GM12873 (cell line): ENCODE measurements at regions not wholly inside any gene's neighbourhood (a gene's known extent, or its start where the extent isn't known, plus 50 kb on each side); places are given as distances from the start of the nearest gene placed in this dataset.

Experiments used
- CTCF ChIP-seq: IDR thresholded peaks from 2 replicates; pipeline ENCODE4 v1.5.1; 2012; ENCODE audit warnings: low read depth, mild to moderate bottlenecking, moderate library complexity, low read length, control low read depth; ENCODE audit not compliant: insufficient read depth; ENCODE audit errors: missing control alignments

GRCh38 chr2:58358026-58358425 is 116.9 kb upstream of the FANCL start:
- no peak for TF ChIP-seq CTCF

GRCh38 chr2:58357521-58357920 is 116.4 kb upstream of the FANCL start:
- no peak for TF ChIP-seq CTCF

- no peak for TF ChIP-seq CTCF
These were observed 113.1 kb upstream of the FANCL start for GRCh38 chr2:58354230-58354629.

GRCh38 chr2:58350484-58350883 is 109.4 kb upstream of the FANCL start:
- TF ChIP-seq CTCF: no peak

- no peak for TF ChIP-seq CTCF
These were observed 106.7 kb upstream of the FANCL start for GRCh38 chr2:58347810-58348209.

GRCh38 chr2:58341047-58341446 is 99.9 kb upstream of the FANCL start:
- peak; percentile 31 for TF ChIP-seq CTCF

- no peak for TF ChIP-seq CTCF
These were observed 98.6 kb upstream of the FANCL start for GRCh38 chr2:58339548-58340243.
